ELF-1 (cell line): ENCODE measurements at regions not wholly inside any gene's neighbourhood (a gene's known extent, or its start where the extent isn't known, plus 50 kb on each side); places are given as distances from the start of the nearest gene placed in this dataset.
"Not testable (repeated sequence)": the region's sequence is repeated elsewhere in the genome, so short reads cannot be mapped to it uniquely, and the experiment has no call there.

ENCODE experiments used
- DNase-seq: peaks from one replicate; pipeline ENCODE4 v3.0.0-alpha.2; 2016; ENCODE audit warnings: low read depth, low spot score

DNA sequence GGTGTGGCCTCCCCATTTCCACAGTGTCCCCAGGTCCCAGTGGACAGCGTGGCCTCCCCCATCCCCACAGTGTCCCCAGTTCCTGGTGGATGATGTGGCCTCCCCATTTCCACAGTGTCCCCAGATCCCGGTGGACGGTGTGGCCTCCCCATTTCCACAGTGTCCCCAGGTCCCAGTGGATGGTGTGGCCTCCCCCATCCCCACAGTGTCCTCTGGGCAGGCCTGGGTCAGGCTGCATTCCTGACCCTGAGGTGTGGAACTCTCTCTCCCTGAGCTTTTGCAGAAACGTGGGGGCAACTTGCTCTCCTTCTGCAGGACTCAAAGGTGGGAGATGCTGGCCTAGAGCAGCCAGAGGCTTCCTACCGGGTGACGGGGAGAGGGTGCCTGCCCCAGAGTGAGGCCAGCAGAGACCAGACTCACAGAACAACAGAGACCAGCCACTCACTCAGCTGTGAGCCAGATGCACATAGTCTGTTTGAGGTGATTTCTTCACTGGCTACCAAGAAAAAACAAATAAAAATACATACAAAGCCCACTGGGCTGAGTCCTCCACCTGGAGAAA is 85.8 kb upstream of the FGF3 start:
- no peak for DNase-seq

GRCh38 chr11:69905611-69906452 is 86.6 kb upstream of the FGF3 start:
- peak; percentile 85 for DNase-seq

DNA sequence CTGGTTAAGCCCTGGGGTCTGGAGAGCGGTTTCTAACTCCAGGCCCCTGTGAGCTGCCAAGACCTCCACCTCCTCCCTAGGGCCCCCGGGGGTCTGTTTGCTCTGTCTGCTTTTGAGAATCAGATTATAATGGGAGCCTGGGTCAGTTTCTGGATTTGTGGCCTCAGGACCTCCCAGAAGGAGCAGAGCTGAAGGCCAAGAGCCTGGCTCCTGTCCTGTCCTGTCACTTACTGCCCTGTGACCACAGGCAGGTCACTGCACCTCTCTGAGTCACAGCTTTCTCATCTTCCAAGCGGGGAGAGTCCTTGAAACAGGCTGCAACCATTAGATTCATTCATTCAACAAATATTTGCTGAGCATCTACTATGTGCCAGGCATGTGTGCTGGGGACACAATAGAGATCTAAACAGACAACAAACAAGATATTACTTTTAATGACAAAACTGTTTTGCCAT is 87.3 kb upstream of the FGF3 start:
- DNase-seq: peak; percentile 95

GRCh38 chr11:69907611-69908010 is 88.4 kb upstream of the FGF3 start:
- no peak for DNase-seq

DNA sequence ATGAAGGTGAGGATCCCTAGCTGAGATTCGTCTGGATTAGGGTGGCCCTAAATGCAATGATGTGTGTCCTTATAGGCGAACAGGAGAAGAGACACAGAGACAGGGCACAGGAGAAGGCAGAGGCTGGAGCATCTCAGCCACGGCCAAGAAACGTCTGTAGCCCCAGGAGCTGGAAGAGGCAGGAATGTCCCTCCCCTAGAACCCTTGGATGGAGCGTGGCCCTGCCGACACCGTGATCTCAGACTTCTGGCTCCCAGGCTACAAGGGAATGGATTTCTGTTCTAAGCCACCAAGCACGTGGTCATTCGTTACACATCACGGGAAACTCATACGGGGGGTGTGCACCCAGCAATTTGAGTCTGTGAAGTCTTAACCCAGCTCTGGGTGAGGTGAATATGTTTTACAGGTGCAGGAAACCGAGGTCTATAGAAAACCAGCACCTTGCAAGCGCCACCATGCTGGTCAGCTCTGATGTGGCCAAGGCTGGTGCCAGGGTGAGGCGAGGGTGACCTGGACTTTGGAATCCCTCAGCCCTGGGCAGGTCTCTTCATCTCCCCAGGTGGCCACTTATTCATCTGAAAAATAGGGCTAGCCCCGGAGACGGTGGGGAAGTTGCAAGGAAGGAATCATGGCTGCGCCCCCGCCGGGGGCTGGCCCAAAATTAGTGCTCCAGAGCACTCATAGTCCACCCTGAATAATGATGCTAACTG is 89.5 kb upstream of the FGF3 start:
- no peak for DNase-seq

GRCh38 chr11:69909561-69910518 is 90.6 kb upstream of the FGF3 start:
- no peak for DNase-seq

- DNase-seq: no peak
Observed at GRCh38 chr11:69910519-69911309, 91.5 kb upstream of the FGF3 start.

DNA sequence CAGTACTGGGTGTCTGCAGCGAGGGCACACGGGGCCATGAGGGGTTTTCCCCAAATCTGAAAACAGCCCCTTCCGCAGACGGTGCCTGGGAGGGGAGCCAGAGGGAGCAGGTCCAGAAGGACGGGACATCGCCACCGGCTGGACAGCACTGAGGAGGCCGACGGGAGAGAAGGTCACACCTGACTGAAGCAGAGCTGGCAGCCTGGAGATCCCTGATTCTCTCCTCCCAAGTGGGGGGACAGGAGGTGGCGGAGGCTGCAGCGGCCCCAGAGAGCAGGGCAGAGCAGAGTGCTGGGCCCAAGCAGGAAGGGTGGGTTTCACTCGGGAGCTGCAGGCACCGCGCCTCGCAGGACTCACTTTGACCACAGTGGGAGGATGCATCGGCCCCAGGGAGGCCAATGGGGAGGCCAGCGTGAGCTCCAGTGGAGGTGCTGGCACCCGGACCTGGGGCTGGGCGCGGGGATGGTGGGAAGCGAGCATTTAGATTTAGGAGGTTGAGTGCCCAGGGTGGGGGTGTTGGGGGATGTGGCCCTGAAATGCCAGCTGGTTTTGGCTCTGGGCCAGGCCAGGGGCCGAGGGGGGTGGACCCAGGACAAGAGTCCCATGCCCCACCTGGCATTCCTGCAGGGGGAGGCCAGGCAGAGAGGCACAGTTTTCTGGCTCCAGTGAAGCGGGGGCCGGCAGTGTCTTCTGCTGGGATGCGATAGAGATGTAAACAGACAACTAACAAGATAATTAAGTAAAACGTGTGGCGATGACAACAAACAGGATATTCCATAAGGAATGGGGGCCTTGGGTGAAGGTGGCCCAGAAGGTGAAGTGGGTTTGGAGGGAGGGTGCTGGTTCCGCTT is 92.3 kb upstream of the FGF3 start:
- no peak for DNase-seq

DNA sequence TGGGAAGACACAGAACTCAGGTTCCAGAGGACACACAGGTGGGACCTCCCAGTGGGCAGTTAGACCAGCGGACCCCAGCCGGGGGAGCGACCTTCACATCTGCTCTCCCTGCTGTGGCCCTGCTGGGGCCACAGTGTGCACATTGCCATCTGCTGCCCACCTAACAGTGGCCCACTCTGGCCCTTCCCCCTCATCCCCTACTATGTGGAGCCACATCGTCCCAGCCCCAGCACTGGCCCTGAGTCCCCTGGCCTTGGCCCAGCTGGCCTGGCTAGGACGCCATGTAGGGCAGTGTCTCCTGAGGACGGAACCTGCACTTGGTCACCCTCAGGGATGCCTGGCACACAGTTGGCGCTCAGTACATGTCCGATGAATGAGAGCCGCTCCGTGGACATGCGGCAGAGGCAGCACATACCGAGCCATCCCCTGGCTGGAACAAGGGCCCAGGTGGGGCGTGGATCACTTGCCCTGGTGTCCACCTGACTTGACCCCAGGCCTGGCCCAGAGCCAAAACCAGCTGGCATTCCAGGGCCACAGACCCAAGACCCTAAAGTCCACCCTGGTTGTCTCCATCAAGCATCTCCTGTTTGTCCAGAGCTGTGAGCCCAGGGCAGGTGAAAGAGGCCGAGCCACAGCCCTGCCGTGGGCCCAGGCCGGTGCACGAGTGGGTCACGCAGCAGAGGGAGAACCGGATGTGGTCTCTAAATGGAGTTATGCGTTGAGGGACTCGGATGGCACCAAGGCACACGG is 93.1 kb upstream of the FGF3 start:
- no peak for DNase-seq

- no peak for DNase-seq
Observed at GRCh38 chr11:69912911-69913451, 93.8 kb upstream of the FGF3 start.

DNA sequence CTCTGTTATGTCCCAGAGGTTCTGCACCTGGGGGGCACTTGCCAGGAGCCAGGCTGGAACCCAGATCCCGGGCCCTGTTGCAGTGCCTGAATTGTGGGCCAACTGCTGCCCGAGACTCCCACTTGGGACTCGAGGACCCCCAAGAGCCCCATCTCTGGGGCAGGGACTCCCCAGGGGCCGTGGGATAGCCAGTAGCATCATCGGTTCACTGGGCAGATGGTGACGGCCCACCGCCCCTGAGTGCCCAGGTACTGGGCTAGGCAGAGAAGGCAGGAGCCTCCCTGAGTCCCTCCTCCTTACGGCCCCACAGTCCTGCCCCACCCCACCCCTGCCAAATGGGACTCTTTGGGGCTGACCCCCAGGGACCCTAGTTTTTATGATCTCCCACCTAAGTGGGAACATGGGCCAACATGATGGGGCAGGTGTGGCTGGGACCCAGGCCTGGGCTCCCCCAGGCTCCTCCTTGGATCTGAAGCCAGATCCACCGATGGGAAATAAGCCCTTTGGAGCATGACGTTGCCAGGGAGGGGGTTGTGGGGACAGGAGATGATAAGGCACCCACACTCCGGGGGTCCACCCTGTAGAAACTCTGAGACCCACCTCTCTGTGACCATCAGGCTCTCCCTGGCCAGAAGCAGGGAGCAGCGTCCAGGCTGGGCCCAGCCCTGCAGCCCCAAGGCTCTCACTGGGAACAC is 94.5 kb upstream of the FGF3 start:
- DNase-seq: no peak

- no peak for DNase-seq
Observed at GRCh38 chr11:69914286-69915150, 95.3 kb upstream of the FGF3 start.

GRCh38 chr11:69915151-69915500 is 95.9 kb upstream of the FGF3 start:
- no peak for DNase-seq

DNA sequence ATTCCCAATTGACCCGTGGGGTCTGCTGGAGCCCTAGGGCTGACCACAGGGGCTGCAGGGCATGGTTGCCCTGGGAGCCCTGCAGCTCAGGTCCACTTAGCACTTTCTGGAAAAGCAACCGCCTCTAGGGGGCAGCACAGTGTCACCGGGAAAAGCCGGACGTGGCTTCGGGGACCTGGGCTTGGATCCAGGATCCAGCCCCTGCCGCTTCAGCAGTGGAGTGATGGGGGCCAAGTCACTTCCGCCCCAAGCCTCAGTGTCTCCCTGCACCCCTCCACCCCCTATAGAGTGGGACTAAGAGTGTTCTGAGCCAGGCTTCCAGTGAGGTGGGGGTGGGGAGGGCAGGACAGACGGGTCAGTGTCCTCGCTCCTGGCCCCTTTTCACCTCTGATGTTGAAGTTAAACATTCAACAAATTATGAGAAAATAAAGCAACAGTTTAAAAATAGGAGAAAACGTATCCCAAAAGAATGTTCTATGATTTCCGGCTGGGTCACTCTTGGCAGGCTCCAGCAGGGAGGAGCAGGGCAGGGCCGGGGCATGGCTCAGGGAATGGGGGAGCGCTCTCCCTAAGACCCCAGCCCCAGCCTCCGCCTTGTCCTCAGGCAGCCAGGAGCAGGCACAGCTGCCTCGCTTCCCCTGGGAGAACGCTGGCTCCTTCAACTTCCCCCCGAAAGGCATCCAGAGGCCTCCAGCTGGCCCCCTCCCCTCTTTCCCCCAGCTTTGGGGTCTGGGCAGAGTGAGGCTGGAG is 96.5 kb upstream of the FGF3 start:
- DNase-seq: peak; percentile 85

DNA sequence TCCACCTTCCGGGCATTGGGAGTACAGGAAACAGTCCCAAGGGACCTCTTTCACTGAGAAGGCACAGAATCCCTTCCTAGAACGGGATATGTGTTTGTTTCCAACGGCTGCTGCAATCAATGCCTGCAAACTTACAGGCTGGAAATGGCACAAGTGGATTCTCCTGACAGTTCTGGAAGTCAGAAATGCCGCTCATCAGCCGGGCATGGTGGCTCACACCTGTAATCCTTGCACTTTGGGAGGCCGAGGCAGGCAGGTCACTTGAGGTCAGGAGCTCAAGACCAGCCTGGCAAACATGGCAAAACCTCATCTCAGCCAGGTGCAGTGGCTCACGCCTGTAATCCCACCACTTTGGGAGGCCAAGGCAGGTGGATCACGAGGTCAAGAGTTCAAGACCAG is 97.0 kb upstream of the FGF3 start:
- DNase-seq: not testable (repeated sequence)

GRCh38 chr11:69916806-69917387 is 97.7 kb upstream of the FGF3 start:
- no peak for DNase-seq
